ENCODE measurements at regions not wholly inside any gene's neighbourhood (a gene's known extent, or its start where the extent isn't known, plus 50 kb on each side); places are given as distances from the start of the nearest gene placed in this dataset.

GRCh38 chr13:33535061-33535460, 249.5 kb upstream of the STARD13 start:
- no peak overlapping the region for H3K18ac ChIP-seq (ENCODE audit: low read length)
- no peak overlapping the region for H3K4me3 ChIP-seq (ENCODE audit: low read length)
- H2BK120ac ChIP-seq (ENCODE audit: low read depth, low read length) = no peak overlapping the region
- no peak overlapping the region for H3K9ac ChIP-seq (ENCODE audit: low read length)
- H4K5ac ChIP-seq (ENCODE audit: low read length) = no peak overlapping the region
- H3K27me3 ChIP-seq (ENCODE audit: insufficient read depth, low read length, poor library complexity) = no peaks in the 10 kb centered on the region
- no peak overlapping the region for H2BK5ac ChIP-seq (ENCODE audit: low read length)
- no peak overlapping the region for H2BK15ac ChIP-seq (replicated peaks; ENCODE audit: low read depth)
- H3K4me1 ChIP-seq (ENCODE audit: control insufficient read depth, low read depth, low read length) = no peaks in the 10 kb centered on the region
- H4K8ac ChIP-seq (ENCODE audit: low read depth, low read length) = no peak overlapping the region
- no peak overlapping the region for H3K27ac ChIP-seq (ENCODE audit: low read depth, low read length)
- no peaks in the 10 kb centered on the region for H3K79me1 ChIP-seq (ENCODE audit: low read length)
- H3K4ac ChIP-seq (ENCODE audit: low read depth, low read length) = no peak overlapping the region
- no peaks in the 10 kb centered on the region for H3K79me2 ChIP-seq (ENCODE audit: control insufficient read depth, insufficient read depth, low read length)
- no peak overlapping the region for H3K4me2 ChIP-seq (ENCODE audit: low read length)
- no peak for DNase-seq
- no CpG with 5 or more reads among the region's 4 CpGs for WGBS (ENCODE audit: extremely low coverage, insufficient coverage, low lambda C conversion rate)
- H3K23ac ChIP-seq (ENCODE audit: low read length) = no peak overlapping the region
- H3K36me3 ChIP-seq (ENCODE audit: control insufficient read depth, insufficient read depth, low read length) = no peaks in the 10 kb centered on the region
- H2AK5ac ChIP-seq (ENCODE audit: low read length) = no peak overlapping the region
- no peak overlapping the region for H3K56ac ChIP-seq (ENCODE audit: low read length)

GRCh38 chr13:33536601-33537000, 251.0 kb upstream of the STARD13 start:
- Histone ChIP-seq H3K27me3 (ENCODE audit: insufficient read depth, low read length, poor library complexity) (no peaks in the 10 kb centered on the region), H3K27ac (ENCODE audit: low read depth, low read length) (no peak overlapping the region), H2BK15ac (replicated peaks; ENCODE audit: low read depth) (no peak overlapping the region), H3K79me2 (ENCODE audit: control insufficient read depth, insufficient read depth, low read length) (no peaks in the 10 kb centered on the region), H3K4ac (ENCODE audit: low read depth, low read length) (no peak overlapping the region), H3K4me2 (ENCODE audit: low read length) (no peak overlapping the region), H2BK120ac (ENCODE audit: low read depth, low read length) (no peak overlapping the region), H3K79me1 (ENCODE audit: low read length) (no peaks in the 10 kb centered on the region), H3K4me3 (ENCODE audit: low read length) (no peak overlapping the region), H3K36me3 (ENCODE audit: control insufficient read depth, insufficient read depth, low read length) (no peaks in the 10 kb centered on the region), H3K56ac (ENCODE audit: low read length) (no peak overlapping the region), H4K5ac (ENCODE audit: low read length) (no peak overlapping the region), H3K4me1 (ENCODE audit: control insufficient read depth, low read depth, low read length) (no peaks in the 10 kb centered on the region), H2AK5ac (ENCODE audit: low read length) (no peak overlapping the region), H2BK5ac (ENCODE audit: low read length) (no peak overlapping the region), H3K18ac (ENCODE audit: low read length) (no peak overlapping the region), H3K23ac (ENCODE audit: low read length) (no peak overlapping the region), H3K9ac (ENCODE audit: low read length) (no peak overlapping the region), H4K8ac (ENCODE audit: low read depth, low read length) (no peak overlapping the region)
- DNase-seq = no peak
- no CpG with 5 or more reads among the region's 2 CpGs for WGBS (ENCODE audit: extremely low coverage, insufficient coverage, low lambda C conversion rate)

- Histone ChIP-seq H3K18ac (ENCODE audit: low read length) (no peak overlapping the region), H3K27me3 (ENCODE audit: insufficient read depth, low read length, poor library complexity) (no peaks in the 10 kb centered on the region), H3K27ac (ENCODE audit: low read depth, low read length) (no peak overlapping the region), H2BK5ac (ENCODE audit: low read length) (no peak overlapping the region), H2BK120ac (ENCODE audit: low read depth, low read length) (no peak overlapping the region), H3K79me1 (ENCODE audit: low read length) (no peaks in the 10 kb centered on the region), H2BK15ac (replicated peaks; ENCODE audit: low read depth) (no peak overlapping the region), H3K9ac (ENCODE audit: low read length) (no peak overlapping the region), H3K79me2 (ENCODE audit: control insufficient read depth, insufficient read depth, low read length) (no peaks in the 10 kb centered on the region), H4K8ac (ENCODE audit: low read depth, low read length) (no peak overlapping the region), H3K4me2 (ENCODE audit: low read length) (no peak overlapping the region), H4K5ac (ENCODE audit: low read length) (no peak overlapping the region), H3K36me3 (ENCODE audit: control insufficient read depth, insufficient read depth, low read length) (no peaks in the 10 kb centered on the region), H3K4me1 (ENCODE audit: control insufficient read depth, low read depth, low read length) (no peaks in the 10 kb centered on the region), H2AK5ac (ENCODE audit: low read length) (no peak overlapping the region), H3K56ac (ENCODE audit: low read length) (no peak overlapping the region), H3K23ac (ENCODE audit: low read length) (no peak overlapping the region), H3K4ac (ENCODE audit: low read depth, low read length) (no peak overlapping the region), H3K4me3 (ENCODE audit: low read length) (no peak overlapping the region)
- WGBS (ENCODE audit: extremely low coverage, insufficient coverage, low lambda C conversion rate) = no CpG with 5 or more reads among the region's 5 CpGs
- no peak for DNase-seq
These were observed 251.5 kb upstream of the STARD13 start for GRCh38 chr13:33537026-33537425.

GRCh38 chr13:33537676-33538075, 252.1 kb upstream of the STARD13 start:
- Histone ChIP-seq H3K4ac (ENCODE audit: low read depth, low read length) (peak overlapping the region; percentile 68), H3K27me3 (ENCODE audit: insufficient read depth, low read length, poor library complexity) (no peaks in the 10 kb centered on the region), H3K79me1 (ENCODE audit: low read length) (no peaks in the 10 kb centered on the region), H3K18ac (ENCODE audit: low read length) (peak overlapping the region; percentile 87), H3K4me2 (ENCODE audit: low read length) (no peak overlapping the region), H3K27ac (ENCODE audit: low read depth, low read length) (no peak overlapping the region), H4K8ac (ENCODE audit: low read depth, low read length) (no peak overlapping the region), H3K36me3 (ENCODE audit: control insufficient read depth, insufficient read depth, low read length) (no peaks in the 10 kb centered on the region), H3K56ac (ENCODE audit: low read length) (no peak overlapping the region), H3K9ac (ENCODE audit: low read length) (no peak overlapping the region), H3K4me1 (ENCODE audit: control insufficient read depth, low read depth, low read length) (no peaks in the 10 kb centered on the region), H2BK5ac (ENCODE audit: low read length) (no peak overlapping the region), H3K4me3 (ENCODE audit: low read length) (no peak overlapping the region), H2BK120ac (ENCODE audit: low read depth, low read length) (no peak overlapping the region), H4K5ac (ENCODE audit: low read length) (no peak overlapping the region), H2BK15ac (replicated peaks; ENCODE audit: low read depth) (no peak overlapping the region), H2AK5ac (ENCODE audit: low read length) (no peak overlapping the region), H3K79me2 (ENCODE audit: control insufficient read depth, insufficient read depth, low read length) (no peaks in the 10 kb centered on the region), H3K23ac (ENCODE audit: low read length) (no peak overlapping the region)
- no CpG with 5 or more reads among the region's 2 CpGs for WGBS (ENCODE audit: extremely low coverage, insufficient coverage, low lambda C conversion rate)
- DNase-seq = no peak

- H3K18ac ChIP-seq (ENCODE audit: low read length) = peak overlapping the region; percentile 75
- H2AK5ac ChIP-seq (ENCODE audit: low read length) = no peak overlapping the region
- no peak overlapping the region for H2BK5ac ChIP-seq (ENCODE audit: low read length)
- no peak overlapping the region for H3K23ac ChIP-seq (ENCODE audit: low read length)
- H3K4me1 ChIP-seq (ENCODE audit: control insufficient read depth, low read depth, low read length) = peaks cover 3% of the 10 kb centered on the region
- WGBS (ENCODE audit: extremely low coverage, insufficient coverage, low lambda C conversion rate) = no CpG with 5 or more reads among the region's 7 CpGs
- peak overlapping the region; percentile 47 for H4K5ac ChIP-seq (ENCODE audit: low read length)
- H3K4me2 ChIP-seq (ENCODE audit: low read length) = no peak overlapping the region
- H3K27me3 ChIP-seq (ENCODE audit: insufficient read depth, low read length, poor library complexity) = no peaks in the 10 kb centered on the region
- DNase-seq = no peak
- H3K79me1 ChIP-seq (ENCODE audit: low read length) = no peaks in the 10 kb centered on the region
- H3K27ac ChIP-seq (ENCODE audit: low read depth, low read length) = peak overlapping the region; percentile 40
- no peak overlapping the region for H2BK120ac ChIP-seq (ENCODE audit: low read depth, low read length)
- no peak overlapping the region for H4K8ac ChIP-seq (ENCODE audit: low read depth, low read length)
- H3K36me3 ChIP-seq (ENCODE audit: control insufficient read depth, insufficient read depth, low read length) = no peaks in the 10 kb centered on the region
- H3K56ac ChIP-seq (ENCODE audit: low read length) = peak overlapping the region; percentile 57
- no peak overlapping the region for H3K4ac ChIP-seq (ENCODE audit: low read depth, low read length)
- no peak overlapping the region for H2BK15ac ChIP-seq (replicated peaks; ENCODE audit: low read depth)
- no peak overlapping the region for H3K4me3 ChIP-seq (ENCODE audit: low read length)
- H3K79me2 ChIP-seq (ENCODE audit: control insufficient read depth, insufficient read depth, low read length) = no peaks in the 10 kb centered on the region
- H3K9ac ChIP-seq (ENCODE audit: low read length) = peak overlapping the region; percentile 83
These were observed 255.9 kb upstream of the STARD13 start for GRCh38 chr13:33541456-33541855.

- no peak overlapping the region for H3K23ac ChIP-seq (ENCODE audit: low read length)
- H2BK15ac ChIP-seq (replicated peaks; ENCODE audit: low read depth) = peak overlapping the region; percentile 85
- H3K79me1 ChIP-seq (ENCODE audit: low read length) = no peaks in the 10 kb centered on the region
- H3K18ac ChIP-seq (ENCODE audit: low read length) = peak overlapping the region; percentile 98
- H3K27me3 ChIP-seq (ENCODE audit: insufficient read depth, low read length, poor library complexity) = no peaks in the 10 kb centered on the region
- H2BK120ac ChIP-seq (ENCODE audit: low read depth, low read length) = peak overlapping the region; percentile 78
- peak overlapping the region; percentile 41 for H2BK5ac ChIP-seq (ENCODE audit: low read length)
- H3K4me3 ChIP-seq (ENCODE audit: low read length) = peak overlapping the region; percentile 55
- peak overlapping the region; percentile 82 for H3K4me2 ChIP-seq (ENCODE audit: low read length)
- H4K5ac ChIP-seq (ENCODE audit: low read length) = peak overlapping the region; percentile 47
- no peaks in the 10 kb centered on the region for H3K36me3 ChIP-seq (ENCODE audit: control insufficient read depth, insufficient read depth, low read length)
- DNase-seq = no peak
- H3K79me2 ChIP-seq (ENCODE audit: control insufficient read depth, insufficient read depth, low read length) = no peaks in the 10 kb centered on the region
- H3K9ac ChIP-seq (ENCODE audit: low read length) = peak overlapping the region; percentile 83
- H2AK5ac ChIP-seq (ENCODE audit: low read length) = no peak overlapping the region
- peak overlapping the region; percentile 90 for H3K56ac ChIP-seq (ENCODE audit: low read length)
- H4K8ac ChIP-seq (ENCODE audit: low read depth, low read length) = peak overlapping the region; percentile 86
- peaks cover 3% of the 10 kb centered on the region for H3K4me1 ChIP-seq (ENCODE audit: control insufficient read depth, low read depth, low read length)
- no CpG with 5 or more reads among the region's 8 CpGs for WGBS (ENCODE audit: extremely low coverage, insufficient coverage, low lambda C conversion rate)
- peak overlapping the region; percentile 78 for H3K4ac ChIP-seq (ENCODE audit: low read depth, low read length)
- H3K27ac ChIP-seq (ENCODE audit: low read depth, low read length) = peak overlapping the region; percentile 96
These were observed 256.4 kb upstream of the STARD13 start for GRCh38 chr13:33541962-33542308.
